ENCODE measurements at regions not wholly inside any gene's neighbourhood (a gene's known extent, or its start where the extent isn't known, plus 50 kb on each side); places are given as distances from the start of the nearest gene placed in this dataset.

DNA sequence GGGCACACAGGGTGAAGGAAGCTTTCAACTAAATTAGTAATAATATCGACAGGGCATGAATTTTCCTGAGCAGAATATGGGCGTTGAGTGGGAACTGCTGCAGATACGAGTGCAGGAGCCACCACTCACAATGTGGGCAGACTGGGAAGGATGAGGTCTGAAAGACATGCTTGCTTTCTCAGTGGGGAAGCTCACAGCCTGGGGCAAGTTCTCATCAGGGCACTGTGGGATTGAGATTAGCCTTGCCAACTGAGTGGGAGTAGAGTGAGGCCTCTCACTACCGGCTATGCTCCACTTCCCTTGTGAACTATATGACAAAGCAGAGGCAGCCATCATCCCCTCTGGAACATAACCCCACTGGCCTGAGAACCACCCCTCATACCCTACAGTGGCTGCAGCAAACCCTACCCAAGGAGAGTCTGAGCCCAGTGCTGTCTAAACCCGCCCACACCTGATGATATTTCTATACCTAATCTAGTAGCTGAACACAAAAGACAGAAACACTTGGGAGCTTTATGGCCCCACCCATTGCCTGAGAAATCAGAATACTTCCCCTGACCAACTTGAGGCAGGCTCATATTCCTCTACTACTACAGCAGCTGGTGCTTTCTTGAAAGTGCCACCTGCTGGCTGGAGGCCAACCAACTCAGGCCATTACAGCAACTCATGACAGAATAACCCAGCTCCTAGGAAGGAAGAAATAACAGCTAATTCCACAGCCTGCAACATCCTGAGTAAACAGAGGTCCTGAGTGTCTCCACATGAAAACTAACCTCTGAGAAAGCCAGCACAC lies 173.7 kb upstream of the SPEF2 start:
- DNase-seq (ENCODE audit: extremely low read depth in 1 of 4, low spot score in 3 of 4), result no peak
- Histone ChIP-seq H3K9me1 (ENCODE audit: control insufficient read depth, insufficient read depth, low read length) (no peaks in the 10 kb centered on the region), H3K36me3 (ENCODE audit: control insufficient read depth, insufficient read depth, low read length) (no peaks in the 10 kb centered on the region), H3K9me3 (replicated peaks; ENCODE audit: control insufficient read depth, insufficient read depth, low read depth, low read length) (no peaks in the 10 kb centered on the region), H3K4me2 (ENCODE audit: insufficient read depth, low read length) (no peak overlapping the region), H3K4me1 (replicated peaks in 1 of 2; ENCODE audit: control insufficient read depth in 2 of 2, insufficient read depth in 2 of 2, low read length in 2 of 2) (no peaks in the 10 kb centered on the region), H3K27ac (ENCODE audit: extremely low read depth, low read depth, low read length) (no peak overlapping the region), H3K27me3 (ENCODE audit: control insufficient read depth in 2 of 2, insufficient read depth in 2 of 2, low read length in 2 of 2) (no peaks in the 10 kb centered on the region), H3K4me3 (no peak overlapping the region), H3K9ac (ENCODE audit: insufficient read depth in 1 of 2, low read depth in 2 of 2, low read length in 2 of 2) (no peak overlapping the region), H2AFZ (ENCODE audit: low read depth, low read length) (no peak overlapping the region), H3K79me2 (ENCODE audit: control insufficient read depth, insufficient read depth, low read length) (no peaks in the 10 kb centered on the region), H4K20me1 (replicated peaks; ENCODE audit: control insufficient read depth, insufficient read depth, low read length) (no peaks in the 10 kb centered on the region)
- WGBS (ENCODE audit: insufficient coverage, low coverage, missing lambda C conversion rate), result 0% methylated on average over 5 of the region's 5 CpGs
- CTCF ChIA-PET (ENCODE audit: low intra/inter-chr PET ratio), result no interaction called here
- ATAC-seq, result no peak
- POLR2A ChIA-PET, result no interaction called here
- in situ Hi-C loops (cut with MboI), result no loop called here
- no peak for TF ChIP-seq WHSC1 (IDR thresholded peaks at IDR 0.05; ENCODE audit: low read length)
- TF ChIP-seq, protein P1, sequence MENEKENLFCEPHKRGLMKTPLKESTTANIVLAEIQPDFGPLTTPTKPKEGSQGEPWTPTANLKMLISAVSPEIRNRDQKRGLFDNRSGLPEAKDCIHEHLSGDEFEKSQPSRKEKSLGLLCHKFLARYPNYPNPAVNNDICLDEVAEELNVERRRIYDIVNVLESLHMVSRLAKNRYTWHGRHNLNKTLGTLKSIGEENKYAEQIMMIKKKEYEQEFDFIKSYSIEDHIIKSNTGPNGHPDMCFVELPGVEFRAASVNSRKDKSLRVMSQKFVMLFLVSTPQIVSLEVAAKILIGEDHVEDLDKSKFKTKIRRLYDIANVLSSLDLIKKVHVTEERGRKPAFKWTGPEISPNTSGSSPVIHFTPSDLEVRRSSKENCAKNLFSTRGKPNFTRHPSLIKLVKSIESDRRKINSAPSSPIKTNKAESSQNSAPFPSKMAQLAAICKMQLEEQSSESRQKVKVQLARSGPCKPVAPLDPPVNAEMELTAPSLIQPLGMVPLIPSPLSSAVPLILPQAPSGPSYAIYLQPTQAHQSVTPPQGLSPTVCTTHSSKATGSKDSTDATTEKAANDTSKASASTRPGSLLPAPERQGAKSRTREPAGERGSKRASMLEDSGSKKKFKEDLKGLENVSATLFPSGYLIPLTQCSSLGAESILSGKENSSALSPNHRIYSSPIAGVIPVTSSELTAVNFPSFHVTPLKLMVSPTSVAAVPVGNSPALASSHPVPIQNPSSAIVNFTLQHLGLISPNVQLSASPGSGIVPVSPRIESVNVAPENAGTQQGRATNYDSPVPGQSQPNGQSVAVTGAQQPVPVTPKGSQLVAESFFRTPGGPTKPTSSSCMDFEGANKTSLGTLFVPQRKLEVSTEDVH (IDR thresholded peaks at IDR 0.05; ENCODE audit: low read depth, partially characterized antibody), result no peak
- no peak for TF ChIP-seq RBM25 (IDR thresholded peaks at IDR 0.05; ENCODE audit: low read depth, low read length, severe bottlenecking)
- TF ChIP-seq, protein P2, sequence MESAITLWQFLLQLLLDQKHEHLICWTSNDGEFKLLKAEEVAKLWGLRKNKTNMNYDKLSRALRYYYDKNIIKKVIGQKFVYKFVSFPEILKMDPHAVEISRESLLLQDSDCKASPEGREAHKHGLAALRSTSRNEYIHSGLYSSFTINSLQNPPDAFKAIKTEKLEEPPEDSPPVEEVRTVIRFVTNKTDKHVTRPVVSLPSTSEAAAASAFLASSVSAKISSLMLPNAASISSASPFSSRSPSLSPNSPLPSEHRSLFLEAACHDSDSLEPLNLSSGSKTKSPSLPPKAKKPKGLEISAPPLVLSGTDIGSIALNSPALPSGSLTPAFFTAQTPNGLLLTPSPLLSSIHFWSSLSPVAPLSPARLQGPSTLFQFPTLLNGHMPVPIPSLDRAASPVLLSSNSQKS (CRISPR knock-in tag; IDR thresholded peaks at IDR 0.05), result no peak
- TF ChIP-seq TGIF2 (CRISPR knock-in tag; IDR thresholded peaks at IDR 0.05), result no peak
- TF ChIP-seq, protein P3, sequence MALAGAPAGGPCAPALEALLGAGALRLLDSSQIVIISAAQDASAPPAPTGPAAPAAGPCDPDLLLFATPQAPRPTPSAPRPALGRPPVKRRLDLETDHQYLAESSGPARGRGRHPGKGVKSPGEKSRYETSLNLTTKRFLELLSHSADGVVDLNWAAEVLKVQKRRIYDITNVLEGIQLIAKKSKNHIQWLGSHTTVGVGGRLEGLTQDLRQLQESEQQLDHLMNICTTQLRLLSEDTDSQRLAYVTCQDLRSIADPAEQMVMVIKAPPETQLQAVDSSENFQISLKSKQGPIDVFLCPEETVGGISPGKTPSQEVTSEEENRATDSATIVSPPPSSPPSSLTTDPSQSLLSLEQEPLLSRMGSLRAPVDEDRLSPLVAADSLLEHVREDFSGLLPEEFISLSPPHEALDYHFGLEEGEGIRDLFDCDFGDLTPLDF (CRISPR knock-in tag; IDR thresholded peaks at IDR 0.05), result no peak
- TF ChIP-seq ZNF311 (CRISPR knock-in tag; IDR thresholded peaks at IDR 0.05), result no peak
- no peak for TF ChIP-seq NFE2 (IDR thresholded peaks at IDR 0.05; ENCODE audit: low read depth)
- TF ChIP-seq MXI1 (IDR thresholded peaks at IDR 0.05; ENCODE audit: low read depth, low read length), result no peak
- TF ChIP-seq, protein P4, sequence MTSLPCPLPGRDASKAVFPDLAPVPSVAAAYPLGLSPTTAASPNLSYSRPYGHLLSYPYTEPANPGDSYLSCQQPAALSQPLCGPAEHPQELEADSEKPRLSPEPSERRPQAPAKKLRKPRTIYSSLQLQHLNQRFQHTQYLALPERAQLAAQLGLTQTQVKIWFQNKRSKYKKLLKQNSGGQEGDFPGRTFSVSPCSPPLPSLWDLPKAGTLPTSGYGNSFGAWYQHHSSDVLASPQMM (CRISPR knock-in tag; IDR thresholded peaks at IDR 0.05), result no peak
- TF ChIP-seq SUPT5H (IDR thresholded peaks at IDR 0.05), result no peak
- no peak for TF ChIP-seq TAF15 (IDR thresholded peaks at IDR 0.05; ENCODE audit: low read depth, low read length)
- no peak for FAIRE-seq
- BruUV-seq (replicated peaks), result no TSS peak
- intact Hi-C loops (cut with micrococcal nuclease), result no loop called here
